ENCODE measurements at regions not wholly inside any gene's neighbourhood (a gene's known extent, or its start where the extent isn't known, plus 50 kb on each side); places are given as distances from the start of the nearest gene placed in this dataset.

GRCh38 chr11:79637219-79637618 is 196.4 kb upstream of the TENM4 start:
- TF ChIP-seq CTCF (IDR thresholded peaks at IDR 0.05; ENCODE audit: poor library complexity) (no peak), EZH2 (IDR thresholded peaks at IDR 0.05; ENCODE audit: borderline replicate concordance) (no peak), EZH2phosphoT487 (IDR thresholded peaks at IDR 0.05; ENCODE audit: low read depth, severe bottlenecking, unreplicated experiment) (no peak)
